ENCODE measurements at regions not wholly inside any gene's neighbourhood (a gene's known extent, or its start where the extent isn't known, plus 50 kb on each side); places are given as distances from the start of the nearest gene placed in this dataset.
"Not testable (repeated sequence)": the region's sequence is repeated elsewhere in the genome, so short reads cannot be mapped to it uniquely, and the experiment has no call there.

DNA sequence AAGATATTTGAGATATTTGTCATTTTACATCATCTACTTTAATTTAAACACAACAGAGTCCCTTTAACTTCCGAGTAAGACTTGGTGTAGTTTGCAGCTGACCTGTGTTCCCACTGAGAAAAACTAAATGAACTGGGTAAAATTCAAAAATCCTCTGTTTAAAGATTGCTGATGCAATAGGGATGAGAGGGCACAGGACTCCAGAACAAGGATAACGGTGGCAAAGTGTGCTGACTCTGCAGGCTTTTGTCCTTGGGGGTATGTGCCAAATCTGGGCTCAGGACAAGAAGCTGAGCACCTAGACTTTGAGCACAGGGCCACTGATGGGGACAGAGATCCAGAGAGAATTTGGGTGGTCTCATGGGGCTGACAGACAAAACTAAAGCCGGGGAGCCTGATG, 156.8 kb downstream of the CCDC71L start:
- Histone ChIP-seq H3K27me3 (no peaks in the 10 kb centered on the region), H3K9me3 (replicated peaks in 1 of 3) (no peaks in the 10 kb centered on the region), H3K4me3 (no peak overlapping the region), H3K27ac (no peak overlapping the region), H3K4me1 (replicated peaks in 1 of 2) (no peaks in the 10 kb centered on the region), H3K36me3 (replicated peaks in 1 of 2) (no peaks in the 10 kb centered on the region)
- WGBS, 4 donors = 71 to 82% (median 78%) methylated on average over 3 of the region's 3 CpGs
- no peak for TF ChIP-seq POLR2A (IDR thresholded peaks at IDR 0.05)
- TF ChIP-seq, protein P1, sequence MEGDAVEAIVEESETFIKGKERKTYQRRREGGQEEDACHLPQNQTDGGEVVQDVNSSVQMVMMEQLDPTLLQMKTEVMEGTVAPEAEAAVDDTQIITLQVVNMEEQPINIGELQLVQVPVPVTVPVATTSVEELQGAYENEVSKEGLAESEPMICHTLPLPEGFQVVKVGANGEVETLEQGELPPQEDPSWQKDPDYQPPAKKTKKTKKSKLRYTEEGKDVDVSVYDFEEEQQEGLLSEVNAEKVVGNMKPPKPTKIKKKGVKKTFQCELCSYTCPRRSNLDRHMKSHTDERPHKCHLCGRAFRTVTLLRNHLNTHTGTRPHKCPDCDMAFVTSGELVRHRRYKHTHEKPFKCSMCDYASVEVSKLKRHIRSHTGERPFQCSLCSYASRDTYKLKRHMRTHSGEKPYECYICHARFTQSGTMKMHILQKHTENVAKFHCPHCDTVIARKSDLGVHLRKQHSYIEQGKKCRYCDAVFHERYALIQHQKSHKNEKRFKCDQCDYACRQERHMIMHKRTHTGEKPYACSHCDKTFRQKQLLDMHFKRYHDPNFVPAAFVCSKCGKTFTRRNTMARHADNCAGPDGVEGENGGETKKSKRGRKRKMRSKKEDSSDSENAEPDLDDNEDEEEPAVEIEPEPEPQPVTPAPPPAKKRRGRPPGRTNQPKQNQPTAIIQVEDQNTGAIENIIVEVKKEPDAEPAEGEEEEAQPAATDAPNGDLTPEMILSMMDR (IDR thresholded peaks at IDR 0.05) = no peak
- intact Hi-C loops (cut with DNase I) = no loop called here
- DNase-seq = no peak

DNA sequence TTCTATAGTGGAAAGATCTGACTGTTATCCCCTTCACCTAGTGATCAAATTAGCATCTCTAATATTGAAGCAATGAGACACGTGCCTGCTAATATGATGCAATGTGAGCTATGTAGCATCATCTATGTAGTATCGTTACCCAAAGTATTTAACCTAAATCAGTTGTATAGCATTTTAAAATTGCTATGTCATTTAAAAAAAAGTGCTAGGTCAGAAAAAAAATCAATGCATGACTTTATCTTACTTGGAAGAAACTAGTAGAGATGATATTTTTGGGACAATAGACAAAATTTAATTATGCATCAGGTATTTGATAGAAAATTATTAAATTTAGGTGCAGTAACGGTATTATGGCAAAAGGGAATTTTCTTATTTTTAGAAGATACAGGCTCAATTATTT, 157.3 kb downstream of the CCDC71L start:
- Histone ChIP-seq H3K4me1 (replicated peaks in 1 of 2) (no peaks in the 10 kb centered on the region), H3K9me3 (replicated peaks in 1 of 3) (no peaks in the 10 kb centered on the region), H3K36me3 (replicated peaks in 1 of 2) (no peaks in the 10 kb centered on the region), H3K27ac (no peak overlapping the region), H3K27me3 (no peaks in the 10 kb centered on the region), H3K4me3 (no peak overlapping the region)
- no peak for TF ChIP-seq POLR2A (IDR thresholded peaks at IDR 0.05)
- TF ChIP-seq, protein P1 (IDR thresholded peaks at IDR 0.05) = no peak
- no peak for DNase-seq
- WGBS, 4 donors = 92 to 95% (median 93%) methylated on average over 3 of the region's 3 CpGs
- intact Hi-C loops (cut with DNase I) = no loop called here

DNA sequence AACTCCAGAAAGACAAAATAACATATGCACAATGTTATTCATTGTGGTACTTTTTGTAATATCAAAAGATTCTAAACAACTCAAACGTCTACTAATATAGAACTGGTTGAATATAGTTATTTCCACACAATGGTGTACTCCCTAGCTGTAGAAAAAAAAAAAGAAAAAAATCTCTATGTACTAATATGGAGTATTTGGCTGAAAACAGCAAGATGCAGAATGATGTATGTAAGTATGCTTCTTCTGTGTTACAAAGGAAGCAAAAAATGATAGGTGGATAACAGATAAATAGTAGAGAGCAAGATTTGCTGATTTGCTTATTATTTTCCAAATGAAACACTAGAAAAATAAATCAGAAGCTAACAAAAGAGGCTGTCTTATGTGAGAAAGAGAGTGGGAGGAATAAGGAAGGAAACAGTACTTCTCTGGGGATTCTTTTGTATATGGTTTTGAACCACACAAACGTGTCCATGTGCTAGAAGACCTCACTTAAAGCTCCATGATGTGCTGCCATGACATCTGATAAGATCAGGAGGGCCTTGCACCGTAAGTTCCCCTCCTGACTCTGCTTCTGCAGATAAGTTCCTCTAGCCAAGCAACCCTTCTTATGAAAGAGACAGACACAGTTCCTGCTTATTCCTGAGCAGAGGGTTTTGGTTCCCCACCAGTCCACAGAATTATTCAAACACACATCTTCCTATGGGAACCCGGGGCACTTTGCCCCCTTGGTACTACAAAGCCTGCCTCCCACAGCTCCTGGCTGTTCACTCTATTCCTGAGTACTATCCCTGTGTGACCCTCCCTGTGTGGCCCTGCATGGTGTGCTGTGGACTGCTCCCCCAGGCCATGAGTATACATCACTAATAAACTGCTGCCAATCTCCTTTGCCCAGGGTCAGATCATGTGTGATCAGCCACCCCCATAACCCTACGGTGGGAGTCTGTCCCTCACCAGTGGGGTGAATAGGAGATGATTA, 159.1 kb downstream of the CCDC71L start:
- Histone ChIP-seq H3K27me3 (no peaks in the 10 kb centered on the region), H3K36me3 (replicated peaks in 1 of 2) (no peaks in the 10 kb centered on the region), H3K27ac (no peak overlapping the region), H3K4me3 (no peak overlapping the region), H3K4me1 (replicated peaks in 1 of 2) (no peaks in the 10 kb centered on the region), H3K9me3 (replicated peaks in 1 of 3) (no peaks in the 10 kb centered on the region)
- intact Hi-C loops (cut with DNase I) = no loop called here
- WGBS, 4 donors = 61 to 75% (median 64%) methylated on average over 5 of the region's 5 CpGs
- no peak for DNase-seq
- TF ChIP-seq, protein P1 (IDR thresholded peaks at IDR 0.05) = no peak
- no peak for TF ChIP-seq POLR2A (IDR thresholded peaks at IDR 0.05)

DNA sequence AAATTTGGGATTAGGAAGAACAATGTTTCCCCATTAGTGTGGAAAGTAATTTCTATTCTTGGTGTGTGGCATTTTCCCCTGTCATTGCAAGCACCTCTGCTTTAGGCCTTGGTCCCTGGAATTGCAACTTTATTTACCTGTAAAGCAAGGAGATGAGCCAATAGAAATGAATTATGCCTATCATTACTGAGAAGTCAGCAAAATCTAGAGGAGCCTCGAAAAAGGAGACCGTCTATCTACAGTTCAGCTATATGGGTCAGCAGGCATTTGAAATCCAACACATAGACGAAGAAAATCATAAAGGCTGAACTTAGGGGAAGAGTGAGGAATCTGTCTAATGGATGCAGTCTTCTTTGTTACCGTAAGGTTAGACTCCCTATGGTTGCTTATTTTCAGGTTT, 161.1 kb downstream of the CCDC71L start:
- DNase-seq = no peak
- Histone ChIP-seq H3K27ac (no peak overlapping the region), H3K4me3 (no peak overlapping the region), H3K4me1 (replicated peaks in 1 of 2) (no peaks in the 10 kb centered on the region), H3K36me3 (replicated peaks in 1 of 2) (no peaks in the 10 kb centered on the region), H3K27me3 (no peaks in the 10 kb centered on the region), H3K9me3 (replicated peaks in 1 of 3) (no peaks in the 10 kb centered on the region)
- WGBS, 4 donors = 89 to 95% (median 93%) methylated on average over 4 of the region's 4 CpGs
- intact Hi-C loops (cut with DNase I) = no loop called here
- TF ChIP-seq POLR2A (IDR thresholded peaks at IDR 0.05) = no peak
- TF ChIP-seq, protein P1 (IDR thresholded peaks at IDR 0.05) = no peak

DNA sequence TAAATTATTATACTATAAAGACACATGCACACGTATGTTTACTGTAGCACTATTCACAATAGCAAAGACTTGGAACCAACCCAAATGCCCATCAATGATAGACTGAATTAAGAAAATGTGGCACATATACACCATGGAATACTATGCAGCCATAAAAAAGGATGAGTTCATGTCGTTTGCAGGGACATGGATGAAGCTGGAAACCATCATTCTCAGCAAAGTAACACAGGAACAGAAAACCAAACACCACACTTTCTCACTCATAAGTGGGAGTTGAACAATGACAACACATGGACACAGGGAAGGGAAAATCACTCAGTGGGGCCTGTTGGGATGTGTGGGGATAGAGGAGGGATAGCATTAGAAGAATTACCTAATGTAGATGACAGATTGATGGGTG, 163.0 kb downstream of the CCDC71L start:
- intact Hi-C loops (cut with DNase I); H3K36me3 ChIP-seq (replicated peaks in 1 of 2); H3K9me3 ChIP-seq (replicated peaks in 1 of 3); H3K4me1 ChIP-seq (replicated peaks in 1 of 2); DNase-seq; H3K27ac ChIP-seq; H3K27me3 ChIP-seq; H3K4me3 ChIP-seq: not testable (repeated sequence)
- WGBS, 4 donors = 67 to 79% (median 73%) methylated on average over 2 of the region's 2 CpGs
